HepG2 (cell line): ENCODE measurements at regions not wholly inside any gene's neighbourhood (a gene's known extent, or its start where the extent isn't known, plus 50 kb on each side); places are given as distances from the start of the nearest gene placed in this dataset.
A peak's percentile ranks its signal among the peaks of the same experiment; 100 is the strongest.

ENCODE experiments used
- BRF2 ChIP-seq: sonication (generic); formaldehyde crosslinking; IDR thresholded peaks from 2 replicates; pipeline ENCODE4 v1.8.1; 2022; ENCODE audit warnings: mild to moderate bottlenecking, missing genetic modification reagents
- HOXA7 ChIP-seq: sonication (generic); formaldehyde crosslinking; IDR thresholded peaks from 2 replicates; pipeline ENCODE4 v1.8.1; 2022; ENCODE audit warnings: mild to moderate bottlenecking, missing genetic modification reagents, moderate library complexity
- KLF13 ChIP-seq: sonication (generic); formaldehyde crosslinking; IDR thresholded peaks from 2 replicates; pipeline ENCODE4 v1.4.0; 2020; ENCODE audit warnings: mild to moderate bottlenecking, missing genetic modification reagents
- MBD4 ChIP-seq: IDR thresholded peaks from 2 replicates; pipeline ENCODE4 v1.6.1; 2012; ENCODE audit warnings: low read length, inconsistent platforms, borderline replicate concordance
- MEF2D ChIP-seq: sonication (generic); formaldehyde crosslinking; IDR thresholded peaks from 2 replicates; pipeline ENCODE4 v1.5.1; 2020; ENCODE audit warnings: mild to moderate bottlenecking, missing genetic modification reagents
- MXD1 ChIP-seq: sonication (generic); formaldehyde crosslinking; IDR thresholded peaks from 2 replicates; pipeline ENCODE4 v1.4.0; 2020; ENCODE audit warnings: mild to moderate bottlenecking, missing genetic modification reagents
- NFATC3 ChIP-seq: sonication (generic); formaldehyde crosslinking; IDR thresholded peaks from 2 replicates; pipeline ENCODE4 v1.5.1; 2020; ENCODE audit warnings: mild to moderate bottlenecking, missing genetic modification reagents
- RORA ChIP-seq: sonication (generic); formaldehyde crosslinking; IDR thresholded peaks from 2 replicates; pipeline ENCODE4 v1.5.0; 2020; ENCODE audit warnings: mild to moderate bottlenecking, missing genetic modification reagents, moderate library complexity
- SYNCRIP ChIP-seq: fragments of 200-400 bp; formaldehyde crosslinking; IDR thresholded peaks from 2 replicates; pipeline ENCODE4 v1.6.1; 2018; ENCODE audit warnings: mild to moderate bottlenecking, low read depth, low read length; ENCODE audit not compliant: insufficient read depth
- ZFYVE20 ChIP-seq: sonication (generic); formaldehyde crosslinking; IDR thresholded peaks from 2 replicates; pipeline ENCODE4 v1.8.0; 2023; ENCODE audit warnings: low read depth, mild to moderate bottlenecking, moderate library complexity, missing genetic modification reagents, borderline replicate concordance
- ZNF329 ChIP-seq: sonication (generic); formaldehyde crosslinking; IDR thresholded peaks from 2 replicates; pipeline ENCODE4 v1.9.0; 2021; ENCODE audit warnings: low read depth, mild to moderate bottlenecking, missing genetic modification reagents
- ZNF510 ChIP-seq: sonication (generic); formaldehyde crosslinking; IDR thresholded peaks from 2 replicates; pipeline ENCODE4 v1.4.0; 2020; ENCODE audit warnings: low read depth, mild to moderate bottlenecking, missing genetic modification reagents
- ZNF567 ChIP-seq: sonication (generic); formaldehyde crosslinking; IDR thresholded peaks from 2 replicates; pipeline ENCODE4 v1.8.1; 2023; ENCODE audit warnings: mild to moderate bottlenecking, missing genetic modification reagents, borderline replicate concordance
- ZNF761 ChIP-seq: sonication (generic); formaldehyde crosslinking; conservative IDR thresholded peaks from 2 replicates; pipeline ENCODE4 v1.4.0; 2020; ENCODE audit warnings: mild to moderate bottlenecking, missing genetic modification reagents
- ZNF839 ChIP-seq: sonication (generic); formaldehyde crosslinking; IDR thresholded peaks from 2 replicates; pipeline ENCODE4 v1.4.0; 2020; ENCODE audit warnings: missing genetic modification reagents, mild to moderate bottlenecking, borderline replicate concordance
- TF ChIP-seq, protein P1 (sequence below): conservative IDR thresholded peaks from 2 replicates; pipeline ENCODE4 v1.6.1; 2018; ENCODE audit warnings: missing genetic modification reagents
- TF ChIP-seq, protein P2 (sequence below): sonication (generic); formaldehyde crosslinking; IDR thresholded peaks from 2 replicates; pipeline ENCODE4 v1.9.0; 2021; ENCODE audit warnings: missing genetic modification reagents, mild to moderate bottlenecking, borderline replicate concordance
- TF ChIP-seq, protein P3 (sequence below): sonication (generic); formaldehyde crosslinking; IDR thresholded peaks from 2 replicates; pipeline ENCODE4 v1.4.0; 2020; ENCODE audit warnings: mild to moderate bottlenecking, missing genetic modification reagents
- TF ChIP-seq, protein P4 (sequence below): sonication (generic); formaldehyde crosslinking; conservative IDR thresholded peaks from 2 replicates; pipeline ENCODE4 v1.4.0; 2020; ENCODE audit warnings: missing genetic modification reagents

DNA sequence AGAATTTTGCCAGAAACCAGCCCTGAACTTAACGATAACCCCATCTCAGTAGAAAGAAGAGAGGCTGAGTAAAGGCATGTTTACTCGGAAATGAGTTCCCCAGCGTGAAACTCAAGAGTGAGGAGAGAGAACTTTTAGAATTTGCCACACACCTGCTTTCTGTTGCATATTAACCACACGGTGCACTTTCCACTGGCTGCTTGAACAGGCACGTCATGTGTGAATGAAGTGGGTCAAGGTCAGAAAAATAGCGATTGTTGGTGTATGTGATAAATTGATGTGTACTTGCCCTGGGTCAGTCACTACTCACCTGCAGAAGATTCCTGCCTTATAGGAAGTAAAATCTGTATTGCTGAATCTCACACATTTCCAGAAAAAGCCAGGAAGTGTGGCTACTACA is 395.7 kb downstream of the TRIML1 start (continued):
- TF ChIP-seq, protein P1, sequence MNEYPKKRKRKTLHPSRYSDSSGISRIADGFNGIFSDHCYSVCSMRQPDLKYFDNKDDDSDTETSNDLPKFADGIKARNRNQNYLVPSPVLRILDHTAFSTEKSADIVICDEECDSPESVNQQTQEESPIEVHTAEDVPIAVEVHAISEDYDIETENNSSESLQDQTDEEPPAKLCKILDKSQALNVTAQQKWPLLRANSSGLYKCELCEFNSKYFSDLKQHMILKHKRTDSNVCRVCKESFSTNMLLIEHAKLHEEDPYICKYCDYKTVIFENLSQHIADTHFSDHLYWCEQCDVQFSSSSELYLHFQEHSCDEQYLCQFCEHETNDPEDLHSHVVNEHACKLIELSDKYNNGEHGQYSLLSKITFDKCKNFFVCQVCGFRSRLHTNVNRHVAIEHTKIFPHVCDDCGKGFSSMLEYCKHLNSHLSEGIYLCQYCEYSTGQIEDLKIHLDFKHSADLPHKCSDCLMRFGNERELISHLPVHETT (CRISPR knock-in tag): no peak
- TF ChIP-seq ZNF567 (CRISPR knock-in tag) (no peak), ZNF761 (no peak), ZNF510 (CRISPR knock-in tag) (no peak), SYNCRIP (no peak), BRF2 (no peak), ZNF329 (CRISPR knock-in tag) (no peak), ZFYVE20 (CRISPR knock-in tag) (no peak), KLF13 (CRISPR knock-in tag) (no peak), HOXA7 (CRISPR knock-in tag) (no peak), MEF2D (CRISPR knock-in tag) (no peak), MXD1 (CRISPR knock-in tag) (no peak), MBD4 (no peak), RORA (CRISPR knock-in tag) (peak; percentile 94), ZNF839 (no peak), NFATC3 (CRISPR knock-in tag) (no peak)
- TF ChIP-seq, protein P2, sequence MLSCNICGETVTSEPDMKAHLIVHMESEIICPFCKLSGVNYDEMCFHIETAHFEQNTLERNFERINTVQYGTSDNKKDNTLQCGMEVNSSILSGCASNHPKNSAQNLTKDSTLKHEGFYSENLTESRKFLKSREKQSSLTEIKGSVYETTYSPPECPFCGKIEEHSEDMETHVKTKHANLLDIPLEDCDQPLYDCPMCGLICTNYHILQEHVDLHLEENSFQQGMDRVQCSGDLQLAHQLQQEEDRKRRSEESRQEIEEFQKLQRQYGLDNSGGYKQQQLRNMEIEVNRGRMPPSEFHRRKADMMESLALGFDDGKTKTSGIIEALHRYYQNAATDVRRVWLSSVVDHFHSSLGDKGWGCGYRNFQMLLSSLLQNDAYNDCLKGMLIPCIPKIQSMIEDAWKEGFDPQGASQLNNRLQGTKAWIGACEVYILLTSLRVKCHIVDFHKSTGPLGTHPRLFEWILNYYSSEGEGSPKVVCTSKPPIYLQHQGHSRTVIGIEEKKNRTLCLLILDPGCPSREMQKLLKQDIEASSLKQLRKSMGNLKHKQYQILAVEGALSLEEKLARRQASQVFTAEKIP (CRISPR knock-in tag): no peak
- TF ChIP-seq, protein P3, sequence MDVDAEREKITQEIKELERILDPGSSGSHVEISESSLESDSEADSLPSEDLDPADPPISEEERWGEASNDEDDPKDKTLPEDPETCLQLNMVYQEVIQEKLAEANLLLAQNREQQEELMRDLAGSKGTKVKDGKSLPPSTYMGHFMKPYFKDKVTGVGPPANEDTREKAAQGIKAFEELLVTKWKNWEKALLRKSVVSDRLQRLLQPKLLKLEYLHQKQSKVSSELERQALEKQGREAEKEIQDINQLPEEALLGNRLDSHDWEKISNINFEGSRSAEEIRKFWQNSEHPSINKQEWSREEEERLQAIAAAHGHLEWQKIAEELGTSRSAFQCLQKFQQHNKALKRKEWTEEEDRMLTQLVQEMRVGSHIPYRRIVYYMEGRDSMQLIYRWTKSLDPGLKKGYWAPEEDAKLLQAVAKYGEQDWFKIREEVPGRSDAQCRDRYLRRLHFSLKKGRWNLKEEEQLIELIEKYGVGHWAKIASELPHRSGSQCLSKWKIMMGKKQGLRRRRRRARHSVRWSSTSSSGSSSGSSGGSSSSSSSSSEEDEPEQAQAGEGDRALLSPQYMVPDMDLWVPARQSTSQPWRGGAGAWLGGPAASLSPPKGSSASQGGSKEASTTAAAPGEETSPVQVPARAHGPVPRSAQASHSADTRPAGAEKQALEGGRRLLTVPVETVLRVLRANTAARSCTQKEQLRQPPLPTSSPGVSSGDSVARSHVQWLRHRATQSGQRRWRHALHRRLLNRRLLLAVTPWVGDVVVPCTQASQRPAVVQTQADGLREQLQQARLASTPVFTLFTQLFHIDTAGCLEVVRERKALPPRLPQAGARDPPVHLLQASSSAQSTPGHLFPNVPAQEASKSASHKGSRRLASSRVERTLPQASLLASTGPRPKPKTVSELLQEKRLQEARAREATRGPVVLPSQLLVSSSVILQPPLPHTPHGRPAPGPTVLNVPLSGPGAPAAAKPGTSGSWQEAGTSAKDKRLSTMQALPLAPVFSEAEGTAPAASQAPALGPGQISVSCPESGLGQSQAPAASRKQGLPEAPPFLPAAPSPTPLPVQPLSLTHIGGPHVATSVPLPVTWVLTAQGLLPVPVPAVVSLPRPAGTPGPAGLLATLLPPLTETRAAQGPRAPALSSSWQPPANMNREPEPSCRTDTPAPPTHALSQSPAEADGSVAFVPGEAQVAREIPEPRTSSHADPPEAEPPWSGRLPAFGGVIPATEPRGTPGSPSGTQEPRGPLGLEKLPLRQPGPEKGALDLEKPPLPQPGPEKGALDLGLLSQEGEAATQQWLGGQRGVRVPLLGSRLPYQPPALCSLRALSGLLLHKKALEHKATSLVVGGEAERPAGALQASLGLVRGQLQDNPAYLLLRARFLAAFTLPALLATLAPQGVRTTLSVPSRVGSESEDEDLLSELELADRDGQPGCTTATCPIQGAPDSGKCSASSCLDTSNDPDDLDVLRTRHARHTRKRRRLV: no peak
- TF ChIP-seq, protein P4, sequence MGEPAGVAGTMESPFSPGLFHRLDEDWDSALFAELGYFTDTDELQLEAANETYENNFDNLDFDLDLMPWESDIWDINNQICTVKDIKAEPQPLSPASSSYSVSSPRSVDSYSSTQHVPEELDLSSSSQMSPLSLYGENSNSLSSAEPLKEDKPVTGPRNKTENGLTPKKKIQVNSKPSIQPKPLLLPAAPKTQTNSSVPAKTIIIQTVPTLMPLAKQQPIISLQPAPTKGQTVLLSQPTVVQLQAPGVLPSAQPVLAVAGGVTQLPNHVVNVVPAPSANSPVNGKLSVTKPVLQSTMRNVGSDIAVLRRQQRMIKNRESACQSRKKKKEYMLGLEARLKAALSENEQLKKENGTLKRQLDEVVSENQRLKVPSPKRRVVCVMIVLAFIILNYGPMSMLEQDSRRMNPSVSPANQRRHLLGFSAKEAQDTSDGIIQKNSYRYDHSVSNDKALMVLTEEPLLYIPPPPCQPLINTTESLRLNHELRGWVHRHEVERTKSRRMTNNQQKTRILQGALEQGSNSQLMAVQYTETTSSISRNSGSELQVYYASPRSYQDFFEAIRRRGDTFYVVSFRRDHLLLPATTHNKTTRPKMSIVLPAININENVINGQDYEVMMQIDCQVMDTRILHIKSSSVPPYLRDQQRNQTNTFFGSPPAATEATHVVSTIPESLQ: no peak
